ENCODE measurements at regions not wholly inside any gene's neighbourhood (a gene's known extent, or its start where the extent isn't known, plus 50 kb on each side); places are given as distances from the start of the nearest gene placed in this dataset.

- no peak for DNase-seq
These were observed 210.6 kb upstream of the RREB1 start for GRCh38 chr6:6897140-6897539.

GRCh38 chr6:6900569-6901204 is 207.1 kb upstream of the RREB1 start:
- DNase-seq, result no peak

GRCh38 chr6:6901205-6901719 is 206.5 kb upstream of the RREB1 start:
- no peak for DNase-seq

GRCh38 chr6:6901945-6902344 is 205.8 kb upstream of the RREB1 start:
- DNase-seq, result no peak

- DNase-seq, result no peak
These were observed 201.7 kb upstream of the RREB1 start for GRCh38 chr6:6905961-6906518.

- DNase-seq, result no peak
These were observed 201.1 kb upstream of the RREB1 start for GRCh38 chr6:6906570-6907213.

GRCh38 chr6:6907286-6907685 is 200.5 kb upstream of the RREB1 start:
- DNase-seq, result no peak

GRCh38 chr6:6908121-6908520 is 199.6 kb upstream of the RREB1 start:
- DNase-seq, result no peak

- no peak for DNase-seq
These were observed 198.7 kb upstream of the RREB1 start for GRCh38 chr6:6909111-6909510.

GRCh38 chr6:6910734-6911295 is 196.9 kb upstream of the RREB1 start:
- no peak for DNase-seq

- DNase-seq, result no peak
These were observed 196.4 kb upstream of the RREB1 start for GRCh38 chr6:6911391-6911790.

GRCh38 chr6:6912817-6913744 is 194.7 kb upstream of the RREB1 start:
- DNase-seq, result no peak

- no peak for DNase-seq
These were observed 192.5 kb upstream of the RREB1 start for GRCh38 chr6:6915219-6915618.

- DNase-seq, result peak; percentile 39
These were observed 191.8 kb upstream of the RREB1 start for GRCh38 chr6:6915813-6916547.

GRCh38 chr6:6916598-6916997 is 191.2 kb upstream of the RREB1 start:
- DNase-seq, result no peak

- no peak for DNase-seq
These were observed 189.4 kb upstream of the RREB1 start for GRCh38 chr6:6918216-6918983.

GRCh38 chr6:6919173-6919572 is 188.6 kb upstream of the RREB1 start:
- no peak for DNase-seq

- no peak for DNase-seq
These were observed 187.4 kb upstream of the RREB1 start for GRCh38 chr6:6920114-6920986.

GRCh38 chr6:6920987-6921313 is 186.8 kb upstream of the RREB1 start:
- DNase-seq, result no peak

GRCh38 chr6:6922166-6922565 is 185.6 kb upstream of the RREB1 start:
- DNase-seq, result no peak

- DNase-seq, result no peak
These were observed 184.2 kb upstream of the RREB1 start for GRCh38 chr6:6923605-6924004.

All from KG1 (cell line).